HS-27A (cell line): ENCODE measurements at regions not wholly inside any gene's neighbourhood (a gene's known extent, or its start where the extent isn't known, plus 50 kb on each side); places are given as distances from the start of the nearest gene placed in this dataset.

ENCODE experiments used
- DNase-seq: peaks from one replicate; pipeline ENCODE4 v3.0.0-alpha.2; 2012; ENCODE audit warnings: low read depth, missing footprints

DNA sequence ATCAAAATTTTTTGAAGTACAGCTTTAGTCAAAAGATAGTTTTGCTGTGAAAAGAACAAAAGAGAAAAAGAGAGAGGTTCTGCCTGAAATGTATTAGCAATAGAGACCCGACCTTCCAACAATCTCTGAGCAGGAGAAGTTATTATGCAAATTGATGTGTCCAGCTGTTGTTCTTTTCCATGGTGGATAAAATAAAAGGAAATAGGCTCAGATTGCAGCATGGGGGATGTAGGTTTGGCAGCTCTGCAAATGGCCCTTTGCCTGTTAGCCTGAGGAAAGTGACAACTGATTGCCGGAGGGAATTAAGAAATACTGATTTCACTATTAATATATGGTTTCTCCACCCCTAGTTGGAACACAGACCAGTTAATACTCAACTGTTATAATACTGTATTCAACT lies 1283.2 kb upstream of the NXPH2 start:
- DNase-seq: no peak

DNA sequence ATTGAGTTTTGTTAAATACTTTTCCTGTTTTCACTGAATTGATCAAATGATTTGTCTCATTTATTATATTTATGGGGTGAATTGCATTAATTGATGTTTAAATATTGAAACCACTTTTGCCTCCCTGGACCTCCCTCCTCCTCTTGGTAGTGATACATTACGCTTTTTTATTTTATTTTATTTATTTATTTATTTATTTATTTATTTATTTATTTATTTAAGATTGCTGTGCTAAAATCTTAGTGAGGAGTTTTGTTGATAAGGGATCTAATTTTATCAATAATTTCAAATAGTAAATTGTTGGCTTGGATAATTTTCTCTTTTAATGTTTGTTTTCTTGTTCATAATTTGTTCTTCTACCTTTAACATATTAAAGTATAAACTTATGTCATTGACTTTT lies 1281.0 kb upstream of the NXPH2 start:
- no peak for DNase-seq

DNA sequence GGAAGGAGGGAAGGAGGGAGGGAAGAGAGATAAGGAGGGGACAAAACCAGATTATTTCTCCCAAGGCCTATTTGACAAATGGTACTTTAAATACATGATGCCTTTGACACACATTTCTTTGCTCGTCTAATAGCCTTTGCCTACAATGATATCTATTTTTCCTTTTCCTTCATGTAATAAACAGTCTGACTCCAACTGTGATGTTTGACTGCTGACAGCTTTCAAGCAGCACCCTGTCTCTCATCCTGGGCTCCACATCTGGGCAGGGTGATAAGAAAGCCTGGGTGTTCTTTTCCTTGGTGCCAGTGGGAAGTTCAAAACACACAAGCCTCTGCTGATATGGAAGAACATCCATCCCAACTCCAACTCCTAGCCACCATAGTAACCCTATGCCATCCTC lies 1277.7 kb upstream of the NXPH2 start:
- no peak for DNase-seq

DNA sequence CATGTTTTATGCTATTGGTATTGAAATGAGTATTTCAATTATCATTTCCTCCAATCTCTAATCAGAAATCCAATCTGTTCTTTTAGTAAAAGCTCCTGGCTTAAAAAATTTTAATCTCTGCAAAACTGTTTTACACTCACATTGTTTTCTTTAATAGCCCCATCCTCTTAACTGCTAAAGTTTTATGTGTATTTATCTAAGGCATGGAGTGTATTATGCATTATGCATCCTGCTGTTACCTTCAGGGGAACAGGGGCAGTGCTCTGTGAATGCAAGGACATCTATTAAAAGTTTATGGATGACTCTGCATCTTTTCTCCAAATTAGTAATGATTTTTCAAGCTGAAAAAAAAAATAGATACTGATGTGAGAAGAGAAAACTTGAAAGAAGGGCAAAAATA lies 1261.6 kb upstream of the NXPH2 start:
- no peak for DNase-seq

DNA sequence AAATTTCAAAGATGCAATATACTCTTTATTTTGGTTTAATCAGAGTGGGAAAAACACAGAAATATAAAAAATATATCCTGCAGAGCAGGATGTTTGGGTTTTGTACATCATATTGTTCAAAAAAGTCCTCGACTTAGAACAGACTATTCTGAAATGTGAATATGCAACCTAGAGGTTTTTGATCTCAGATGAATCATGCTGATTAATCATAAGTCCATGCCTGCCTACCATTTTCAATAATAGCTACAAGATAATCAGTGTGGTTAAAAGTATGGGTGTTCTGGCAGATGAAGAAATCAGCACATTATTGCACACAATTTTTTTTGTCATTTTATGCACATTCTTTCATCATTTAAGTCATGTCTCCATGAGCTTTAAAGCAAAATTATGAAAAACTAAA lies 1261.0 kb upstream of the NXPH2 start:
- DNase-seq: no peak

DNA sequence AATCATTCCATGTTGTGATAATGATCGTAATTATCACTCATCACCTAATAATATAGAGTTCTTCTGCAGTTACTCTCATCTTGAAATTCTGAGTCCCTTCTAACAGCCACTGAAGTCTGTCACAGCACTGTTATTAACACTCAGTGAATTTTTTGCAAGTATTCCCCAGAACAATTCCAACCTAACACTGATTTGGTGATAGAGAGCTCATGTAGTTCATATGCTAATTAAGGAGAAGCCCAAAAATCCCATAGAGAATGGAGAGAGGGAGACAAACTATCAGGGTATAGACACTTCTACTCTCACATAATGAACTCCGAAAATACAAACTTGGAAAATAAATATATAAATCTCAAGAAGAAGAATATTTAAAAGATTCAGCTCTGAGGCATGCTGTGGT lies 1253.4 kb upstream of the NXPH2 start:
- DNase-seq: no peak

DNA sequence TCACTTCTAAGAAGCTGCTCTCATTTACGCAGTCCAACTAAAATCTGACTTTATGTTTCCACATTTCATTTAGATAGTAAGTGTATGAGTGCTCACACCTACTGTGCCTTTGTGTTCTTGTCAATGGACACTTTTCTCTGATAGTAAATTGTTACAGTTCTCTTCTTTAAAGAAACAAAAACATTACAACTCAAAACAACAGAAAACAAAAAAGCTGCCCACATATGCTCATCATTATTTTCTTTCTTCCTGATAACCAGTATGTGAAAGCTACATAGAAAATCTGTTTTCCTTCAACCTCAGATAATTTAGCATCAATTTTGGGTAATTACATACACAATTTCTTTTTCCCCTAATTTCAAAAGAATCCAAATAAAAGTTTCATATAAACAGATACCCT lies 1247.8 kb upstream of the NXPH2 start:
- DNase-seq: no peak

DNA sequence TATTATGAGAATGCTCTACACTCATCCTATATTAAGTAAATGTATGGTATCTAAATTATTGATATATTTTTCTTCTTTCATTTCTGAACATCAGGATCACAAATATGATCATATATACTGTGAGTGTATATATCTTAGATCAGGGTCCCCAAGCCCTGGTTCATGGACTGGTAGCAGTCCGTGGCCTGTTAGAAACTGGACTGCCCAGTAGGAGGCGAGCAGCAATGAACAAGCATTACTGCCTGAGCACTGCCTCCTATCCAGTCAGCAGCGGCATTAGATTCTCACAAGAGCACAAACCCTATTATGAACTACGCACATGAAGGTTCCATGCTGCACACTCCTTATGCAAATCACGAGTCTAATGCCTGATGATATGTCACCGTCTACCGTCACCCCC lies 1247.1 kb upstream of the NXPH2 start:
- DNase-seq: no peak

DNA sequence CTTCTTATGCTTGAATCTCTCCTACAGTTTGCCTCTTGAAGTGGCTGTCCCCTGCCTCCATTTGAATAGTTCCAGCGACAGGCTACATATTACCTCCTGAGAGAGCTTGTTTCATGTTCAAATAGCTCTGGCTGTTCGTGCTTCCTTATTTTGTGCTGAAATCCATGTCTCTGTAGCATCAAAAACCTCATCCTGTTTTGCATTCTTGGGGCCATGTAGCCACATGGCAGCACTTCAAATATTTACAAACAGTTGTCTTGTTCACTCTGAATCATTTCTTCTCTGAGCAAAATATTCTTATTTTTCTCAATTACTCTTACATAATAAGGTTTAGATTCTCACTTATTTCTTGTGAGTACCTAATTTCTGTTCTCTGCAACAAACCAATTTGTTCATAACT lies 1243.1 kb upstream of the NXPH2 start:
- no peak for DNase-seq

DNA sequence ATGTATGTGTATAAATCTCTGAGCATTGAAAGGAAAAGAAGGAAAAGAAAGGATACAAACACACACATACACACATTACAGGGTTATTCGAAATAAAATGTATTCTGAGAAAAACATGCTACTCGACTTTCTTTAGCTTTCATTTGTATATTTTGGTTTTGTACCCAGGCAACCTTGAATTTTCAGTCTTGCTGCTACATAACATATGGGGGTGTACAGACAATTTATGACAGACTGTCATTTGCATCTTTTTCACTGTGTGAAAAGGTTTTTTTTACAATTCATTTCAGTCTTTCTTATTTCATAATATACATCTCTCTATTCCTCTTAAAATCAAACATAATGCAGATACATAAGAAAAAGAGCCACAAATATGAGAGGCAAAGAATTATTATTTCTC lies 1238.4 kb upstream of the NXPH2 start:
- no peak for DNase-seq

DNA sequence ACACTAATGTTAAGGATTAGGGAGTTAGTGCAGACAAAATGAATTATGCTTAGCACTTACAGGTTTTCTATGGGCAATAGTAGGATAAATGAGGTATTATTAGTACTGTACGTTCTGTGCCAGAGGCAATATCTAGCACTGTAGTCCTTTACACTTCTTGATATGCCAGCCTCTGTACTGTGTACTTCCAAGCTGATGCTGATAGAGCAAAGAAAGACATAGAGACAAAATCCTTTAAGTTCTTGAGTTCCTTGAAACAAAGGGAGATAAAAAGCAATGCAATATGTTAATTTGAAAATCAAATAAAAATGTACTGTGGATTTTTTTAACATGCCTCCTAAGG lies 1234.0 kb upstream of the NXPH2 start:
- no peak for DNase-seq

DNA sequence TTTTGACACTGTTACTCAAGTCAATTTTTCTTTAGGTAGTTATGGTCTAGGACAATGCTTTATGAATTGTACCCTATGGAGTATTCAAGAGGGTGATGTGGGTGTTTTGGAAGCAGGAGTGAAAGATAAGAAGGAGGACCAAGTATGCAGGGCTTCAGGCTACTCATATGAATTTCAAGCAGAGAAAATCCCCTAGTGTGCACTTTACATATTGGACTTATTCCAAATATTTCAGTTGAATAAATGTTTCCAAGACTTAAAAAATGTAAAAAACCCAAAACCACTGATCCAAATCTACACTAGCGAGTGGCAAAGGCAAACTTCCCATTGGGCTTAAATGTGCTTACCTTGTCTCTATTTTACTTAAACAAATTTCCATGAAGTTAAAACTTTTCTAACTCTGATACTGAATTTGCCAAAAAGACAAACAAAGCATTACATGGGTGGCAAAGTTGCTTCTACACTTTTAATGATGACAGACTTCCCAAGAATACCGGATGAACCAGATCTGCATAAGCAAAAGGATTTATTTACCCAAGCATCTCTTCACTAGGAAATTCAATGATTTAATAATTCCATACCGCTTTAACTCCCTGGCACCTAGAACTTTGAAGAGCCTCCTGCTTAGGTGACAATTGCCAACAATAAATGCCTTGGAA lies 1233.5 kb upstream of the NXPH2 start:
- no peak for DNase-seq

DNA sequence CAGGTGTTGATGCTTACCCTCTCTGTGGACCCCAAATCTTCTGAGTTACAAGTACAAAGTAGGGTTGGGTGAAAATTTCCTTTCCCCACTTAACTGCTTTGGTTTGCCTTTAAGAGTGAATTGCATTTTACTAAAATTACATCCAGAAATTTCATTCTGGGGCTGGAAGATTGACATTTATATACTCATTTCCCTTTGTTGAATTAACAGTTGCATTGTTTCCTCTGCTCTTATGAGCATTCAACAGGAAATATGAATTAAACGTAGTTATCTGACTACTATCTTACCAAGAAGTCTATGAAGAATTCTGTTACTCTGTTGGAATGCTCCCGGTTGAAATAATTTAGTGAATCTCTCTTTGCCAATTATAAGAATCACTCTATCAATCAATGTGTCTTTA lies 1231.1 kb upstream of the NXPH2 start:
- DNase-seq: no peak

DNA sequence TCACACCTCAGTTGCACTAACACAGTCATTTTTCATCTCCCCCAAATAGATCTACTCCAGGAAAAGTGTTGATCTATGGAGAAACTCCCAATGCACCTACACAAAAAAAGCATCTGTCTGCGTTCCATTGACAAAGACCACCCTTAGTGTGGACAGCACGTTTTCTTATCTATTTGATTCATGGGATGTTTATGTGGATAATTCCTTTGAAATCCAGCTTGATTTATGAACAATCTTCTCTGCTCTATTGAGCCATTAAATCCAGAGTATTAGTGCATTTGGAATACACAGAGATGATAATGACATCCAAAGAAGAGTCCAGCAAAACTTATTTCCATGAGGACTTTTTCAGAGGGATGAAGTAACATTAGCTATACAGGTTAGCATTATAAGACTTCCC lies 1221.9 kb upstream of the NXPH2 start:
- no peak for DNase-seq

DNA sequence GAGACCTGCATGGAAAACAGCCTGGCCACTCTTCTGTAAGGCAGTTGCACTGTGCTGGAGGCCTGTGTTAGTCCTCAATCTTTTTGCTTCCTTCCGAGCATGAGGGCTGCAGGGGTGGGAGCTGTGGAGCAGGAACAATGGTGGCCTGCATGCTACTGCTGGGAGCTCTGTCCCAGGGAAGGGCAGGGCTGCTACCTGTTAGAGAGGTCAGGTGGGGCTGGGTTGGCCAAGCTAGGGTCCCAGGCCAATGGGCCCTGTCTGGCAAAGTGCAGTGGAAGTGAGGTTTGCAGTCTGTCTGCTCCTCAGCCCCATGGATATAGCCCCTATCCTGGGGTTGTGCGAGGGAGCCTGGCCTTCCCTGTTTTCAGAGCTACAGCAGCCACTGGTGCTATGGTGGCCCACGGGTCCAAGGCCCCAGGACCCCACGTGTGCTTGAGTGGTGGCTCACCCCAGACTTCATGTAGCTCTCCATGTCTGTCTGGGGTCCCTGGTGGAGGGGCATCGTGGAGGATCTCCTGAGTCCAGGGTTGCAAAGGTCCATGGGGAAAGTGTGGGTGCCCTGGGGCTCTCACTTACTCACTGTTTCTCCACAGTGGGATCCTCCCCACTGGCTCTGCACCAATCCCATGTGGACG lies 1212.6 kb upstream of the NXPH2 start:
- no peak for DNase-seq

DNA sequence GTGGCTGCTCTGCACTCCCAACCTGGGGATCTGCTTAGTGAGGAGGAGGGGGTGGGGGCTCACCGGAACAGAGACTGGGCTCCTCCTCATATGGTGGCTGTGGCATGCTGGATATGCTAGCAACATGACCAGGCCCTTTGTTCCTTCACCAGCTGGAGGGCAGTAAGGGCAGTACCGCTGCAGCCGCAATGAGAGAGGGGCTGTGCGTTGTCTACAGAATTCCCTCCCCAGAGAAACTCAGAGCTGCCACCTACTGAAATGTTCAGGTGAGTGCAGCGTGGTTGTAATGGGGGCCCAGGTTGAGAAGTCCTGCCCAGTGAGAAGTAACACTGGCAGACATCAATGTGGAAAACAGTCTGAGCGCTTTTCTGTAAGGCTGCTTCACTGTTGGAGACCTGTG lies 1211.9 kb upstream of the NXPH2 start:
- DNase-seq: no peak

DNA sequence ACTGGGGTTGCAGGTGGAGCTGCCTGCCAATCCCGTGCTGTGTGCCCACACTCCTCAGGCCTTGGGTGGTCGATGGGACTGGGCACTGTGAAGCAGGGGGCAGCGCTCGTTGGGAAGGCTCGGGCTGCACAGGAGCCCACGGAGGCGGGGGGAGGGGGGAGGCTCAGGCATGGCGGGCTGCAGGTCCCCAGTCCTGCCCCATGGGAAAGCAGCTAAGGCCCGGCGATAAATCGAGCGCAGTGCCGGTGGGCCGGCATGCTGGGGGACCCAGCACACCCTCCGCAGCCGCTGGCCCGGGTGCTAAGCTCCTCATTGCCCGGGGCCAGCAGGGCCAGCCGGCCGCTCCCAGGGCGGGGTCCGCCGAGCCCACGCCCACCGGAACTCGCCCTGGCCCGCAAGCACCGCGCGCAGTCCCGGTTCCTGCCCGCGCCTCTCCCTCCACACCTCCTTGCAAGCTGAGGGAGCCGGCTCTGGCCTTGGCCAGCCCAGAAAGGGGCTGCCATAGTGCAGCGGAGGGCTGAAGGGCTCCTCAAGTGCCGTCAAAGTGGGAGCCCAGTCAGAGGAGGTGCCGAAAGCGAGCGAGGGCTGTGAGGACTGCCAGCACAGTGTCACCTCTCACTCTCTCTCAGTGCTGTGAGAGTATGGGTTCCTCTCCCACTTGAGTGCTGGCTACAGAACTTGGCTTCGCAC lies 1210.6 kb upstream of the NXPH2 start:
- no peak for DNase-seq

DNA sequence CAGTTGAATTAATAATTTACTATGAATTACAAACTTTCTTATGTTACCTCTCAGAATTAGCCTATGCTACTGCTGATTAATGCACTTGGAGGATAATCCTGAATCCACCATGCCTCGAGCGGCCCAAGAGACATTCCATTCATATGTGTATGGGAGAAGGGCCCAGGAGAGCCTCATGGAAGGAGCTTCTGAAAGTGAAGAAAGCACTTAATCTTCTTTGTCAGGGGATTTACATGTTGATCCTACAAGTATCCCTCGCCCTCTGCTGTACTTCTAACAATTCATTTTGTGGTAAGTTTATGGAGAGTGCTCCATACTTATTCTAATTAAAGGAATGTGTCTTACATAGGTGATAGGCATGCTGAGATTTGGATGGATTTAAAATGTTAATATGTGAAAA lies 1189.1 kb upstream of the NXPH2 start:
- no peak for DNase-seq

DNA sequence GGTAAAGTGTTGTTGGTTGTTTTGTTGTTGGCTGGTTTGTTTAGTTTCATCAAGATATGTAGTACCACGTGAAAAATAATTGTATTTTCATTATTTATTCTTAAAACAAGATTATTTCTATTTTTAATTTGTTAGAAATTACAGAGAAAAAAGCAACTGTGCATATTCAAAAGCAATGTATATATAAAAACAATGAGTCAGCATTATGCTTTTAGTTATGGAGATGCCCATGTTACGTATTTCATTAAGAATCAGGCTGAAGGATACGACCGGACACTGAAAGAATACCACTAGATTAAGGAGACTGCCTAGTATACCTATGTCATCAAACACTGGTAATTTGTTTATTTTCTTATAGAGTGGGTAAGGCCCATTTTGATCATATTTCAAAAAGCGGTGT lies 1188.4 kb upstream of the NXPH2 start:
- DNase-seq: no peak

DNA sequence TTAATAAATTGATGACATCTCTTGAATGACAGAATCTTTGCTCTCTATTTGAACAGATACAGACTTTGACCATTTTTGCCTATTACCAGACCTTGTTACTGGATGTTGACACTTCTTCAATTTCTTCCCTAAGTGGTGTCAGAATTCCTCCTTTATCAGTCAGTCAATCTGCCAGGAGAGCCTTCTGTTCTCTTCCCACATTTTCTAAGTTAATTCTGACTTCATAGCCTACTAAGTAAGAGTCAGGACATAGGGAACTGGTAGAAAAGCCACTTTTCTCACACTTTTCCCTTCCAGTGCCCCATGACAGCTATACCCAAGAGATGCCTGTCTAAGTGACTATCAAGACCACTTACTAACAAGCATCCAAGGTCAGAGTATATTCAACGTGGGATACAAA lies 1187.5 kb upstream of the NXPH2 start:
- DNase-seq: no peak

DNA sequence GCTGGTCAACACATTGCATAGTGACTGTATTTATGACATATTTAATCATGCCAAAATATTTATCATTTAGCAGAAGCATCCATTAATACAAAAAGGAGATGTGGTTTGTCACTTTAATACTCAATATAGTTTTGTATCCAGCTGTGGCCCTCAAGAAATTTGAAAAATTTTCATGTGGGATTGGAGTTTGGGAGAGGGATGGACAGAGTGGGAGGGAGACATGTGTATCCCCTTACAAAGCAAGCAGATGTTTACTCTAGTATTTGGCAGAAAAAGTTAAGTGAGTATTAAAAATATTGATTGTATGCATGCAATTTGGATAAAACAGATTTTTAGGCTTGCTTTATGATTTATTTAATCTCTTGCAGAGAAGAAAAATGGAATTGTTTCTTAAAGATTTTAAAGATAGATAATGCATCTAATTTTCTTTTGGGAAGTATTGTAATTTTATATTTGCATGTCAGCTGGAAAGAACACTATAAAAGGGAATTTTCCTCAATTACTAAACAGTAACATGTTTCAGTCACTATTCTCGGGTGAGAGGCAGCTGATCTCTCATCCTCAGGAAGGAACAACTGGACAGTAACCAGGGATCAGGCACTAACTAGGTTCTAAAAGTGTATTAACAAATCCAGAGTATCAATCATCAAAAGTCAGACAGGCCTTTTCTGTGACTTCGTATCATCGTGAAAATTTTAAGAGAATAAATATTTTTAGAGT lies 1184.7 kb upstream of the NXPH2 start:
- DNase-seq: no peak

DNA sequence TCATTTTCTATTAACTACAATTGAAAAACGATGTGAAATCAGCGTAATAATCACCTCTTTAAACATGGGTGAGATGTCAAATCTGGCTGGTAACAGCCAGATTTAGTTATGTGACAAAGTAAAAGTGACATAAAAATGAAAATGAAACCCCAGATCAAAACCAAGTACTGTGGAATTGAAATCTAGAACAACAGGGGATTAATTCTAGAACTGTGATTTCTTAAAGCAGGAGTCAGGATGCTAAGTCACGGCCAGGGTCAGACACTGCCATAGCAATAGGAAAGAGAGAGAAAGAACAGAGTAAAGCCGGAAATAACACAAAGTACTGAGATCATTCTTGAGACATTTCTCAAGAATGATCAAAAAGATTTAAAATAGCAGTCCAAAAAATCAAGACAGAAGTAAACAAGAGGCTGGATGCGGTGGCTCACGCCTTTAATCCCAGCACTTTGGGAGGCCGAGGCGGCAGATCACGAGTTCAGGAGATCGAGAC lies 1183.7 kb upstream of the NXPH2 start:
- DNase-seq: no peak
